OCI-LY7 (cell line): ENCODE measurements at regions not wholly inside any gene's neighbourhood (a gene's known extent, or its start where the extent isn't known, plus 50 kb on each side); places are given as distances from the start of the nearest gene placed in this dataset.

Experiments used
- BruUV-seq: library from RNA; stranded (reverse); fragments of 400-500 nt; replicated peaks from 2 replicates; lab custom pipeline; 2021; lab: Mats Ljungman, UMichigan
- CTCF ChIA-PET: fragments of 300-600 bp; sonication (Branson Sonifier 250); formaldehyde crosslinking; loops from one replicate; lab custom pipeline; 2022; ENCODE audit warnings: antibody characterized with exemption; ENCODE audit not compliant: unreplicated experiment; lab: Charles Lee
- POLR2A ChIA-PET: fragments of 300-600 bp; sonication (Branson Sonifier 250); formaldehyde crosslinking; loops from one replicate; lab custom pipeline; 2022; ENCODE audit warnings: antibody characterized with exemption; lab: Charles Lee
- DNase-seq: peaks from one replicate; pipeline ENCODE4 v3.0.0-alpha.2; 2015; ENCODE audit warnings: low spot score
- H2AFZ ChIP-seq: fragments of 200-600 bp; sonication (generic), shearing (Covaris generic); 2 replicates; pipeline ENCODE4 v1.6.1; 2014; ENCODE audit warnings: mild to moderate bottlenecking, antibody characterized with exemption, low read length, moderate library complexity
- H3K27ac ChIP-seq: fragments of 200-600 bp; sonication (generic); 2 replicates; pipeline ENCODE4 v1.5.1; 2014; ENCODE audit warnings: mixed run types, low read depth, mild to moderate bottlenecking, moderate library complexity, low read length, inconsistent platforms; ENCODE audit not compliant: poor library complexity, severe bottlenecking
- H3K36me3 ChIP-seq: fragments of 200-600 bp; sonication (generic); 2 replicates; pipeline ENCODE4 v1.6.1; 2014; ENCODE audit warnings: mild to moderate bottlenecking, antibody characterized with exemption, low read length, moderate library complexity, mixed read lengths; ENCODE audit not compliant: insufficient read depth
- H3K4me1 ChIP-seq: fragments of 200-600 bp; sonication (generic); 2 replicates; pipeline ENCODE4 v1.5.1; 2014; ENCODE audit warnings: mild to moderate bottlenecking, low read length; ENCODE audit not compliant: insufficient read depth, poor library complexity, severe bottlenecking
- H3K4me2 ChIP-seq: fragments of 200-600 bp; sonication (generic); 2 replicates; pipeline ENCODE4 v1.6.1; 2014; ENCODE audit warnings: mild to moderate bottlenecking, low read length
- H3K4me3 ChIP-seq: fragments of 200-600 bp; sonication (generic); 2 replicates; pipeline ENCODE4 v1.5.1; 2014; ENCODE audit warnings: mild to moderate bottlenecking, low read depth, low read length; ENCODE audit not compliant: poor library complexity, severe bottlenecking
- H3K79me2 ChIP-seq: fragments of 200-600 bp; sonication (generic); 2 replicates; pipeline ENCODE4 v1.6.1; 2016; ENCODE audit warnings: low read depth, mild to moderate bottlenecking, low read length, moderate library complexity, mixed read lengths; ENCODE audit not compliant: insufficient read depth
- H3K9me2 ChIP-seq: fragments of 200-600 bp; sonication (generic); 2 replicates; pipeline ENCODE4 v1.6.1; 2016; ENCODE audit warnings: mild to moderate bottlenecking, low read length, mixed read lengths; ENCODE audit not compliant: insufficient read depth
- H3K9me3 ChIP-seq: fragments of 200-600 bp; sonication (generic); 2 replicates; pipeline ENCODE4 v1.6.1; 2014; ENCODE audit warnings: mild to moderate bottlenecking, mixed run types, low read length, mixed read lengths
- H4K20me1 ChIP-seq: fragments of 200-600 bp; sonication (generic); 2 replicates; pipeline ENCODE4 v1.6.1; 2014; ENCODE audit warnings: mild to moderate bottlenecking, antibody characterized with exemption, low read length, moderate library complexity, mixed read lengths; ENCODE audit not compliant: insufficient read depth
- EZH2phosphoT487 ChIP-seq: fragments of 200-600 bp; sonication (generic); IDR thresholded peaks from 2 replicates; pipeline ENCODE4 v1.6.1; 2018; ENCODE audit warnings: low read depth, borderline replicate concordance, mild to moderate bottlenecking, mixed run types, antibody characterized with exemption, low read length, moderate library complexity, mixed read lengths
- intact Hi-C: fragments of 100-400 bp; cut with micrococcal nuclease; formaldehyde crosslinking; loops from one replicate; pipeline ENCODE4 v1.10.0; 2022; ENCODE audit not compliant: unreplicated experiment
- TF ChIP-seq, protein P1 (sequence below): fragments of 200-600 bp; sonication (generic); conservative IDR thresholded peaks from 2 replicates; pipeline ENCODE4 v1.5.1; 2014; ENCODE audit warnings: mild to moderate bottlenecking, antibody characterized with exemption, low read length, moderate library complexity, mixed read lengths

DNA sequence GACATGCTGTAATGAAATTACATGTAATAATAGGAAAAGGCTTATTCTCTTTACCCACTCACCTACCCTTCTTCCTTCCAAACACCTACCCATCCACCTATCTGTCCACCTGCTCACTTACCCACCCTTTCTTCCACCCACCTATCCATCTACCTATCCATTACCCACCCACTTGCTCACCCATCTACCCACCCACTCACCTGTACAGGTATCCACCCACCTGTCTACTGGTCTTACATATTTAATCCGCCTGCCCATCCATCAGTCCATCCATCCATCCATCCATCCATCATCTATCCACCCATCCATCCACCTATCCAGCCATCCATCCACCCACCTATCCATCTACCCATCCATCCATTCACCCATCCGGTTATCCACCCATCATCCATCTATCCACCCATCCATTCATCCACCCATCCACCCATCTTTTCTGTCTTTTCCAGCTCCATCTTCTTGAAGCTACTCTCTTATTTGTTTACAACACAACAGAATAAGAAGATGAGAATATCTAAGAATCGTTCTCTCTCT, 133.3 kb upstream of the STX18 start:
- ChIA-PET POLR2A (interaction anchor here (0.6 to 1.0 kb wide), 2 partner anchors 45 to 55 kb away, joined by 3 read pairs; no protein-coding TSS in a partner anchor), CTCF (no interaction called here)

DNA sequence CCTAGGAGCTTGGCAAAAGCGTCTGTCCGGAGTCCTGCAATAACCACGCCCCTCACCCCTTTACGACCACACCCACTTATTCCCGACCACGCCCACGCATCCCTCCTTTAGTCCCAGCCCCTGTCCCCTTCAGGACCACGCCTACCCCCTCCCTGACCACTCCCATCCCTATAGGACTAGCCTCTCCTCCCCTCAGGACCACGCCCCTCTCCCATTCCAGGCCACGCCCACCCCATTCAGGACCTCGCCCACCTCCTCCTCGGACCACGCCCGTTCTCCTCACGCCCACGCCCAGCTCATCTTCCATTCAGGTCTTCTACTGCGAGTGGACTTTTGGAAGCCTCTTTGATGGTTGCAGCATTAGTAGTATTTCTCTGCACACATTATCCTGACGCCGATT, 131.2 kb upstream of the STX18 start:
- ChIA-PET CTCF (no interaction called here), POLR2A (no interaction called here)
- intact Hi-C loops: no loop called here
- no TSS peak for BruUV-seq
- no peak overlapping the region for H3K4me3 ChIP-seq
- H3K4me1 ChIP-seq: no peaks in the 10 kb centered on the region
- no peaks in the 10 kb centered on the region for H3K79me2 ChIP-seq
- peak; percentile 3 for DNase-seq
- no peaks in the 10 kb centered on the region for H3K9me3 ChIP-seq
- H4K20me1 ChIP-seq: no peaks in the 10 kb centered on the region
- no peak overlapping the region for H3K27ac ChIP-seq
- TF ChIP-seq, protein P1, sequence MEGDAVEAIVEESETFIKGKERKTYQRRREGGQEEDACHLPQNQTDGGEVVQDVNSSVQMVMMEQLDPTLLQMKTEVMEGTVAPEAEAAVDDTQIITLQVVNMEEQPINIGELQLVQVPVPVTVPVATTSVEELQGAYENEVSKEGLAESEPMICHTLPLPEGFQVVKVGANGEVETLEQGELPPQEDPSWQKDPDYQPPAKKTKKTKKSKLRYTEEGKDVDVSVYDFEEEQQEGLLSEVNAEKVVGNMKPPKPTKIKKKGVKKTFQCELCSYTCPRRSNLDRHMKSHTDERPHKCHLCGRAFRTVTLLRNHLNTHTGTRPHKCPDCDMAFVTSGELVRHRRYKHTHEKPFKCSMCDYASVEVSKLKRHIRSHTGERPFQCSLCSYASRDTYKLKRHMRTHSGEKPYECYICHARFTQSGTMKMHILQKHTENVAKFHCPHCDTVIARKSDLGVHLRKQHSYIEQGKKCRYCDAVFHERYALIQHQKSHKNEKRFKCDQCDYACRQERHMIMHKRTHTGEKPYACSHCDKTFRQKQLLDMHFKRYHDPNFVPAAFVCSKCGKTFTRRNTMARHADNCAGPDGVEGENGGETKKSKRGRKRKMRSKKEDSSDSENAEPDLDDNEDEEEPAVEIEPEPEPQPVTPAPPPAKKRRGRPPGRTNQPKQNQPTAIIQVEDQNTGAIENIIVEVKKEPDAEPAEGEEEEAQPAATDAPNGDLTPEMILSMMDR: no peak
- no peak for TF ChIP-seq EZH2phosphoT487
- H2AFZ ChIP-seq: no peak overlapping the region
- H3K9me2 ChIP-seq: no peaks in the 10 kb centered on the region
- no peaks in the 10 kb centered on the region for H3K36me3 ChIP-seq
- H3K4me2 ChIP-seq: no peak overlapping the region

More for the DNA sequence above, 133.3 kb upstream of the STX18 start:
- H4K20me1 ChIP-seq: no peaks in the 10 kb centered on the region
- H3K9me3 ChIP-seq: no peaks in the 10 kb centered on the region
- no TSS peak for BruUV-seq
- no peak overlapping the region for H3K27ac ChIP-seq
- intact Hi-C loops: no loop called here
- no peak overlapping the region for H3K4me3 ChIP-seq
- no peak overlapping the region for H3K4me2 ChIP-seq
- DNase-seq: no peak
- no peak overlapping the region for H2AFZ ChIP-seq
- no peak for TF ChIP-seq EZH2phosphoT487
- TF ChIP-seq, protein P1: no peak
- H3K4me1 ChIP-seq: no peaks in the 10 kb centered on the region
- no peaks in the 10 kb centered on the region for H3K36me3 ChIP-seq
- H3K9me2 ChIP-seq: no peaks in the 10 kb centered on the region
- H3K79me2 ChIP-seq: no peaks in the 10 kb centered on the region

DNA sequence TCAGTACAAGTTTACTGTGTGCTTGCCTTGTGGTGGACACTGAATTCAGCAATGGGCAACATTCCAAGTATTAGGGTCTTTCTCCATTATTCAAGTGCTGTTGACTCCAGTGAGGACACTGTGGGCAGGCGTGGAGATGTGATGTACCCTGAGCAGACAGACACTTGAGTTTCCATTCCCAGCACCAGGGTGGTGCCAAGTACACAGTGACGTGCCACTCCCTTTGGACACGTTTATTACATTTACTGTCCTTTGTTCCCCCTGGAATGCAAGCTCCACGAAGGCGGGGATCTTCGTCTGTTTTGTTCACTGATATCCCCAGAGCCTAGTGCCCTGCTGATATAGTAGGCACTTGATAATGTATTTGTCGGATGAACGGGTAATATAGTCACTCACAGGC, 130.6 kb upstream of the STX18 start:
- no peak for DNase-seq
- TF ChIP-seq EZH2phosphoT487: no peak
- TF ChIP-seq, protein P1: no peak
- Histone ChIP-seq H3K4me3 (no peak overlapping the region), H2AFZ (no peak overlapping the region), H4K20me1 (no peaks in the 10 kb centered on the region), H3K27ac (no peak overlapping the region), H3K79me2 (no peaks in the 10 kb centered on the region), H3K4me1 (no peaks in the 10 kb centered on the region), H3K4me2 (no peak overlapping the region), H3K36me3 (no peaks in the 10 kb centered on the region), H3K9me3 (no peaks in the 10 kb centered on the region), H3K9me2 (no peaks in the 10 kb centered on the region)
- POLR2A ChIA-PET: no interaction called here
- CTCF ChIA-PET: no interaction called here
- BruUV-seq: no TSS peak
- intact Hi-C loops: no loop called here
